ENCODE measurements at regions not wholly inside any gene's neighbourhood (a gene's known extent, or its start where the extent isn't known, plus 50 kb on each side); places are given as distances from the start of the nearest gene placed in this dataset.
A peak's percentile ranks its signal among the peaks of the same experiment; 100 is the strongest.

GRCh38 chr5:172588380-172588779 is 52.7 kb upstream of the NEURL1B start:
- Histone ChIP-seq H3K4me1 (no peaks in the 10 kb centered on the region), H3K9me3 (no peaks in the 10 kb centered on the region), H3K27me3 (replicated peaks; ENCODE audit: control insufficient read depth, insufficient read depth, low read length) (no peaks in the 10 kb centered on the region), H3K36me3 (ENCODE audit: control insufficient read depth, insufficient read depth, low read length) (no peaks in the 10 kb centered on the region), H3K4me3 (ENCODE audit: low read depth, low read length) (no peak overlapping the region)
- H3K27me3 Mint-ChIP-seq (ENCODE audit: insufficient read depth, unreplicated experiment), result peaks cover 6% of the 10 kb centered on the region
- ChIA-PET POLR2A (interaction anchor here (0.6 kb wide), 1 partner anchor 25 kb away, joined by 3 read pairs; no protein-coding TSS in a partner anchor), CTCF (interaction anchor here (0.9 kb wide), 1 partner anchor 107 kb away, joined by 3 read pairs; no protein-coding TSS in a partner anchor)
- H3K4me3 Mint-ChIP-seq (ENCODE audit: unreplicated experiment), result no peak overlapping the region
- intact Hi-C loops (cut with micrococcal nuclease; ENCODE audit: unreplicated experiment), result no loop called here
- H3K4me1 Mint-ChIP-seq (ENCODE audit: low read depth, unreplicated experiment), result no peaks in the 10 kb centered on the region
- no peak for DNase-seq
- no peak overlapping the region for H3K27ac Mint-ChIP-seq (ENCODE audit: unreplicated experiment)
- no peaks in the 10 kb centered on the region for H3K9me3 Mint-ChIP-seq (ENCODE audit: unreplicated experiment)
- no TSS peak for BruUV-seq (replicated peaks)
- TF ChIP-seq CTCF (IDR thresholded peaks at IDR 0.05; ENCODE audit: insufficient read depth in 1 of 2, low read depth in 1 of 2, low read length in 1 of 2, severe bottlenecking in 1 of 2, unreplicated experiment in 1 of 2), result no peak
- no peaks in the 10 kb centered on the region for H3K36me3 Mint-ChIP-seq (ENCODE audit: insufficient read depth, unreplicated experiment)

GRCh38 chr5:172587061-172587405 is 54.0 kb upstream of the NEURL1B start:
- no peak overlapping the region for H3K4me3 Mint-ChIP-seq (ENCODE audit: unreplicated experiment)
- intact Hi-C loops (cut with micrococcal nuclease; ENCODE audit: unreplicated experiment), result no loop called here
- no peaks in the 10 kb centered on the region for H3K4me1 ChIP-seq
- H3K4me1 Mint-ChIP-seq (ENCODE audit: low read depth, unreplicated experiment), result no peaks in the 10 kb centered on the region
- H3K27me3 Mint-ChIP-seq (ENCODE audit: insufficient read depth, unreplicated experiment), result peaks cover 10% of the 10 kb centered on the region
- no peak overlapping the region for H3K27ac Mint-ChIP-seq (ENCODE audit: unreplicated experiment)
- ChIA-PET POLR2A (no interaction called here), CTCF (no interaction called here)
- no peaks in the 10 kb centered on the region for H3K9me3 ChIP-seq
- BruUV-seq (replicated peaks), result no TSS peak
- no peaks in the 10 kb centered on the region for H3K9me3 Mint-ChIP-seq (ENCODE audit: unreplicated experiment)
- TF ChIP-seq CTCF (IDR thresholded peaks at IDR 0.05; ENCODE audit: insufficient read depth in 1 of 2, low read depth in 1 of 2, low read length in 1 of 2, severe bottlenecking in 1 of 2, unreplicated experiment in 1 of 2), result no peak
- H3K4me3 ChIP-seq (ENCODE audit: low read depth, low read length), result no peak overlapping the region
- no peaks in the 10 kb centered on the region for H3K36me3 ChIP-seq (ENCODE audit: control insufficient read depth, insufficient read depth, low read length)
- no peaks in the 10 kb centered on the region for H3K36me3 Mint-ChIP-seq (ENCODE audit: insufficient read depth, unreplicated experiment)
- no peak for DNase-seq
- H3K27me3 ChIP-seq (replicated peaks; ENCODE audit: control insufficient read depth, insufficient read depth, low read length), result no peaks in the 10 kb centered on the region

GRCh38 chr5:172586125-172587060 is 54.7 kb upstream of the NEURL1B start:
- CTCF ChIA-PET, result interaction anchor here (0.6 to 0.7 kb wide), 2 partner anchors 85 to 350 kb away, joined by 3 to 4 read pairs; no protein-coding TSS in a partner anchor
- H3K27ac Mint-ChIP-seq (ENCODE audit: unreplicated experiment), result no peak overlapping the region
- no peaks in the 10 kb centered on the region for H3K9me3 Mint-ChIP-seq (ENCODE audit: unreplicated experiment)
- no TSS peak for BruUV-seq (replicated peaks)
- H3K4me1 ChIP-seq, result no peaks in the 10 kb centered on the region
- no peak overlapping the region for H3K4me3 ChIP-seq (ENCODE audit: low read depth, low read length)
- no peaks in the 10 kb centered on the region for H3K4me1 Mint-ChIP-seq (ENCODE audit: low read depth, unreplicated experiment)
- no peaks in the 10 kb centered on the region for H3K36me3 Mint-ChIP-seq (ENCODE audit: insufficient read depth, unreplicated experiment)
- H3K9me3 ChIP-seq, result no peaks in the 10 kb centered on the region
- POLR2A ChIA-PET, result no interaction called here
- no peak for TF ChIP-seq CTCF (IDR thresholded peaks at IDR 0.05; ENCODE audit: insufficient read depth in 1 of 2, low read depth in 1 of 2, low read length in 1 of 2, severe bottlenecking in 1 of 2, unreplicated experiment in 1 of 2)
- H3K4me3 Mint-ChIP-seq (ENCODE audit: unreplicated experiment), result peak overlapping the region; percentile 40
- no peaks in the 10 kb centered on the region for H3K27me3 ChIP-seq (replicated peaks; ENCODE audit: control insufficient read depth, insufficient read depth, low read length)
- intact Hi-C loops (cut with micrococcal nuclease; ENCODE audit: unreplicated experiment), result no loop called here
- peak in 1 of 2 experiments; percentile 24 for DNase-seq
- no peaks in the 10 kb centered on the region for H3K36me3 ChIP-seq (ENCODE audit: control insufficient read depth, insufficient read depth, low read length)
- peaks cover 12% of the 10 kb centered on the region for H3K27me3 Mint-ChIP-seq (ENCODE audit: insufficient read depth, unreplicated experiment)

Measured in Caco-2 (cell line).